H9 (cell line): ENCODE measurements at regions not wholly inside any gene's neighbourhood (a gene's known extent, or its start where the extent isn't known, plus 50 kb on each side); places are given as distances from the start of the nearest gene placed in this dataset.

Experiments
- DNase-seq: peaks from one replicate; pipeline ENCODE4 v3.0.0-alpha.2; 2017
- H2AFZ ChIP-seq: one replicate; pipeline ENCODE4 v1.6.1; 2013; ENCODE audit warnings: mild to moderate bottlenecking, low read length, control low read depth, moderate library complexity
- H2AK5ac ChIP-seq: 2 replicates; pipeline ENCODE4 v1.6.1; 2013; ENCODE audit warnings: low read length, control low read depth, mixed read lengths; ENCODE audit not compliant: insufficient read length
- H2BK120ac ChIP-seq: one replicate; pipeline ENCODE4 v1.6.1; 2013; ENCODE audit warnings: low read depth, mild to moderate bottlenecking, low read length, control low read depth, inconsistent platforms; ENCODE audit not compliant: poor library complexity, severe bottlenecking
- H2BK12ac ChIP-seq: 2 replicates; pipeline ENCODE4 v1.6.1; 2013; ENCODE audit warnings: low read length, control low read depth, mixed read lengths, low read depth; ENCODE audit not compliant: insufficient read length
- H2BK15ac ChIP-seq: 2 replicates; pipeline ENCODE4 v1.6.1; 2013; ENCODE audit warnings: low read depth, low read length, control low read depth
- H2BK20ac ChIP-seq: one replicate; pipeline ENCODE4 v1.6.1; 2013; ENCODE audit warnings: low read depth, mild to moderate bottlenecking, low read length, control low read depth, inconsistent platforms; ENCODE audit not compliant: poor library complexity, severe bottlenecking
- H2BK5ac ChIP-seq: 2 replicates; pipeline ENCODE4 v1.6.1; 2013; ENCODE audit warnings: low read length, control low read depth, mixed read lengths; ENCODE audit not compliant: insufficient read length
- H3K14ac ChIP-seq: 2 replicates; pipeline ENCODE4 v1.6.1; 2013; ENCODE audit warnings: low read length, control low read depth; ENCODE audit not compliant: insufficient read depth
- H3K18ac ChIP-seq: 2 replicates; pipeline ENCODE4 v1.6.1; 2013; ENCODE audit warnings: low read depth, mild to moderate bottlenecking, mixed read lengths, low read length, control low read depth; ENCODE audit not compliant: insufficient read length
- H3K23ac ChIP-seq: 2 replicates; pipeline ENCODE4 v1.6.1; 2013; ENCODE audit warnings: low read length, control low read depth, mixed read lengths, low read depth; ENCODE audit not compliant: insufficient read length
- H3K23me2 ChIP-seq: 2 replicates; pipeline ENCODE4 v1.6.1; 2013; ENCODE audit warnings: low read depth, mild to moderate bottlenecking, mixed read lengths, low read length, control low read depth; ENCODE audit not compliant: insufficient read length, poor library complexity, severe bottlenecking
- H3K27ac ChIP-seq: 2 replicates; pipeline ENCODE4 v1.5.1; 2013; ENCODE audit warnings: low read length, control low read depth, mixed read lengths, low read depth; ENCODE audit not compliant: insufficient read length
- H3K27me3 ChIP-seq: 2 replicates; pipeline ENCODE4 v1.6.1; 2013; ENCODE audit warnings: low read length, control low read depth, inconsistent platforms; ENCODE audit not compliant: insufficient read depth
- H3K4ac ChIP-seq: 2 replicates; pipeline ENCODE4 v1.6.1; 2013; ENCODE audit warnings: low read depth, mild to moderate bottlenecking, control low read depth, inconsistent platforms, low read length, moderate library complexity
- H3K4me1 ChIP-seq: 2 replicates; pipeline ENCODE4 v1.6.1; 2013; ENCODE audit warnings: low read length, control low read depth, inconsistent platforms; ENCODE audit not compliant: insufficient read depth
- H3K4me2 ChIP-seq: 2 replicates; pipeline ENCODE4 v1.6.1; 2013; ENCODE audit warnings: low read length, control low read depth, mixed read lengths; ENCODE audit not compliant: insufficient read length, insufficient read depth
- H3K56ac ChIP-seq: 2 replicates; pipeline ENCODE4 v1.6.1; 2013; ENCODE audit warnings: low read depth, mild to moderate bottlenecking, mixed read lengths, low read length, control low read depth; ENCODE audit not compliant: insufficient read length
- H3K79me1 ChIP-seq: 2 replicates; pipeline ENCODE4 v1.6.1; 2013; ENCODE audit warnings: low read depth, mild to moderate bottlenecking, moderate library complexity, low read length, control low read depth, inconsistent platforms; ENCODE audit not compliant: insufficient read depth, poor library complexity, severe bottlenecking
- H3K79me2 ChIP-seq: 2 replicates; pipeline ENCODE4 v1.6.1; 2013; ENCODE audit warnings: low read length, control low read depth, inconsistent platforms; ENCODE audit not compliant: insufficient read depth
- H3K9ac ChIP-seq: 2 replicates; pipeline ENCODE4 v1.6.1; 2013; ENCODE audit warnings: low read length, control low read depth, mixed read lengths; ENCODE audit not compliant: insufficient read length; ENCODE audit errors: extremely low read depth
- H3K9me3 ChIP-seq: one replicate; pipeline ENCODE4 v1.6.1; 2013; ENCODE audit warnings: low read depth, low read length, inconsistent platforms; ENCODE audit not compliant: control insufficient read depth
- H3T11ph ChIP-seq: one replicate; pipeline ENCODE4 v1.6.1; 2013; ENCODE audit warnings: mild to moderate bottlenecking, low read length, control low read depth, inconsistent platforms
- H4K20me1 ChIP-seq: one replicate; pipeline ENCODE4 v1.6.1; 2013; ENCODE audit not compliant: control insufficient read depth, insufficient read length, insufficient read depth
- H4K5ac ChIP-seq: 2 replicates; pipeline ENCODE4 v1.6.1; 2013; ENCODE audit warnings: low read depth, mild to moderate bottlenecking, mixed read lengths, low read length, control low read depth; ENCODE audit not compliant: insufficient read length
- H4K8ac ChIP-seq: replicated peaks from 2 replicates; pipeline ENCODE4 v1.6.1; 2013; ENCODE audit warnings: low read length, control low read depth, mixed read lengths, low read depth; ENCODE audit not compliant: insufficient read length
- H4K91ac ChIP-seq: 2 replicates; pipeline ENCODE4 v1.6.1; 2013; ENCODE audit warnings: low read depth, mild to moderate bottlenecking, moderate library complexity, mixed read lengths, low read length, control low read depth; ENCODE audit not compliant: insufficient read length
- H3K27ac Mint-ChIP-seq, 3 experiments: 2 replicates in 2 of 3; 3 replicates in 1 of 3; pipeline ENCODE4 v1.8.0; 2020 to 2021; ENCODE audit warnings: mixed read lengths in 3 of 3, mild to moderate bottlenecking in 1 of 3, moderate library complexity in 1 of 3
- H3K27me3 Mint-ChIP-seq: 2 replicates; pipeline ENCODE4 v1.8.0; 2021; ENCODE audit warnings: low read depth, mild to moderate bottlenecking, moderate library complexity, mixed read lengths
- H3K36me3 Mint-ChIP-seq, 3 experiments: 2 replicates in 2 of 3; 3 replicates in 1 of 3; pipeline ENCODE4 v1.8.0; 2020 to 2021; ENCODE audit warnings: low read depth in 3 of 3, mixed read lengths in 3 of 3; ENCODE audit not compliant: insufficient read depth in 1 of 3
- H3K4me1 Mint-ChIP-seq, 2 experiments: 2 replicates each; pipeline ENCODE4 v1.8.0; 2020; ENCODE audit warnings: mixed read lengths in 2 of 2
- H3K4me3 Mint-ChIP-seq, 2 experiments: 2 replicates in 1 of 2; 3 replicates in 1 of 2; pipeline ENCODE4 v1.8.0; 2020 to 2021; ENCODE audit warnings: mild to moderate bottlenecking in 2 of 2, mixed read lengths in 2 of 2, moderate library complexity in 1 of 2
- H3K9me3 Mint-ChIP-seq, 2 experiments: 2 replicates in 1 of 2; 3 replicates in 1 of 2; pipeline ENCODE4 v1.8.0; 2020; ENCODE audit warnings: mild to moderate bottlenecking in 2 of 2, mixed read lengths in 2 of 2, moderate library complexity in 1 of 2
- CTCF ChIP-seq: fragments of 200-600 bp; sonication (generic); conservative IDR thresholded peaks from 3 replicates; pipeline ENCODE4 v1.8.0; 2021; ENCODE audit warnings: antibody characterized with exemption, mild to moderate bottlenecking
- WGBS: extraction: QIAGEN DNeasy Blood & Tissue Kit; methylation state at CpG from one replicate; pipeline ENCODE4 v1.1.7; 2013; ENCODE audit warnings: missing lambda C conversion rate, low lambda C conversion rate, mixed read lengths; ENCODE audit not compliant: insufficient read length; ENCODE audit errors: extremely low coverage; 5-methylcytosine and 5-hydroxymethylcytosine counted together

- no peak overlapping the region for H2BK120ac ChIP-seq
- Mint-ChIP-seq H3K9me3 (no peaks in the 10 kb centered on the region; a peak in 3 of 5 replicates), H3K4me1 (peaks cover 16% of the 10 kb centered on the region in 2 experiments), H3K27ac (no peak overlapping the region), H3K27me3 (peaks cover 3% of the 10 kb centered on the region; the same call in 1 of the 2 replicates), H3K36me3 (no peaks in the 10 kb centered on the region; a peak in 1 of 7 replicates), H3K4me3 (no peak overlapping the region)
- no peaks in the 10 kb centered on the region for H3K79me1 ChIP-seq
- H3K27ac ChIP-seq = no peak overlapping the region
- no peaks in the 10 kb centered on the region for H4K20me1 ChIP-seq
- H3K56ac ChIP-seq = no peak overlapping the region
- H3K14ac ChIP-seq = no peak overlapping the region
- TF ChIP-seq CTCF = no peak
- WGBS = no CpG with 5 or more reads among the region's 1 CpG
- H2BK12ac ChIP-seq = no peak overlapping the region
- no peak overlapping the region for H4K5ac ChIP-seq
- H3K4me1 ChIP-seq = peaks cover 2% of the 10 kb centered on the region; the same call in 1 of the 2 replicates
- no peak overlapping the region for H2BK15ac ChIP-seq
- no peaks in the 10 kb centered on the region for H3K9me3 ChIP-seq
- no peak overlapping the region for H3K4ac ChIP-seq
- H4K8ac ChIP-seq = no peak overlapping the region
- no peak overlapping the region for H3K18ac ChIP-seq
- H3T11ph ChIP-seq = no peak overlapping the region
- no peaks in the 10 kb centered on the region for H3K27me3 ChIP-seq
- H2AK5ac ChIP-seq = no peak overlapping the region
- H2BK20ac ChIP-seq = no peak overlapping the region
- H3K79me2 ChIP-seq = no peaks in the 10 kb centered on the region
- H3K23ac ChIP-seq = no peak overlapping the region
- H3K4me2 ChIP-seq = no peak overlapping the region
- H2AFZ ChIP-seq = no peak overlapping the region
- H3K23me2 ChIP-seq = no peaks in the 10 kb centered on the region
- no peak overlapping the region for H3K9ac ChIP-seq
- no peak overlapping the region for H2BK5ac ChIP-seq
- no peak overlapping the region for H4K91ac ChIP-seq
- DNase-seq = no peak
Observed at GRCh38 chr5:14954216-14954615, 82.6 kb upstream of the ANKH start.
